ENCODE measurements at regions not wholly inside any gene's neighbourhood (a gene's known extent, or its start where the extent isn't known, plus 50 kb on each side); places are given as distances from the start of the nearest gene placed in this dataset.
"Not testable (repeated sequence)": the region's sequence is repeated elsewhere in the genome, so short reads cannot be mapped to it uniquely, and the experiment has no call there.

DNA sequence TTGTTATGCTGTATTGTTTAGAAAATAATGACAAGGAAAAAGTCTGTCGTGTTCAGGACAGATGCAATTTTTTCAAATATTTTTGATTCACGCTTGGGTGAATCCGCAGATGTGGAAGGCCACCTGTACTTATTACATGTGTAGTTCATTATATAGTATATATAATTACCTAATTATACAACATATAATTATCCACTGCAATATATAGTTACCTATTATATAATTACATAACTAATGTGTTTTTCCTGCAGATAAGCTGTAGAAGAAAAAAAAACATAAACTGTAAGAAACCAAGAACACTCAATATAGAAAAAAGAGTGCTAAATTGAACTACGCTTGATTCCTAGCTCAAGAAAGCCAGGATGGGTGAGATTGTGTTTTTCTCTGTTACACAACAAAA, 93.6 kb upstream of the RANBP3L start:
- ATAC-seq (no peak), DNase-seq (ENCODE audit: low spot score) (no peak)
- Mint-ChIP-seq H3K4me3 (no peak overlapping the region), H3K9me3 (no peaks in the 10 kb centered on the region), H3K27me3 (peaks cover 8 to 28% of the 10 kb centered on the region in 2 donors), H3K4me1 (ENCODE audit: low read depth in 2 of 2) (no peaks in the 10 kb centered on the region), H3K36me3 (no peaks in the 10 kb centered on the region), H3K27ac (no peak overlapping the region)

DNA sequence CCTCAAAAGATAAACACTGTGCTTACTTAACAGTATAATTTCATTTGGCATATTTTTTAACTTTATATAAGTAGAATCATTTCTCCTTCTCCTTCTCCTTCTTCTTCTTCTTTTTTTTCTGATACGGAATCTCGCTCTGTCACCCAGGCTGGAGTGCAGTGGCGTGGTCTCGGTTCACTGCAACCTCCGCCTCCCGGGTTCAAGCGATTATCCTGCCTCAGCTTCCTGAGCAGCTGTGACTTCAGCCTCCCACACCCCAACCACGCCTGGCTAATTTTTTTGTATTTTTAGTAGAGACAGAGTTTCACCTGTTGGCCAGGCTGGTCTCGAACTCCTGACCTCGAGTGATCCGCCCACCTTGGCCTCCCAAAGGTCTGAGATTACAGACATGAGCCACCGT, 94.2 kb upstream of the RANBP3L start:
- peaks cover 4 to 26% of the 10 kb centered on the region in 2 donors for H3K27me3 Mint-ChIP-seq
- not testable (repeated sequence) for H3K36me3 Mint-ChIP-seq; ATAC-seq; DNase-seq (ENCODE audit: low spot score); H3K27ac Mint-ChIP-seq; H3K4me1 Mint-ChIP-seq (ENCODE audit: low read depth in 2 of 2); H3K9me3 Mint-ChIP-seq; H3K4me3 Mint-ChIP-seq

DNA sequence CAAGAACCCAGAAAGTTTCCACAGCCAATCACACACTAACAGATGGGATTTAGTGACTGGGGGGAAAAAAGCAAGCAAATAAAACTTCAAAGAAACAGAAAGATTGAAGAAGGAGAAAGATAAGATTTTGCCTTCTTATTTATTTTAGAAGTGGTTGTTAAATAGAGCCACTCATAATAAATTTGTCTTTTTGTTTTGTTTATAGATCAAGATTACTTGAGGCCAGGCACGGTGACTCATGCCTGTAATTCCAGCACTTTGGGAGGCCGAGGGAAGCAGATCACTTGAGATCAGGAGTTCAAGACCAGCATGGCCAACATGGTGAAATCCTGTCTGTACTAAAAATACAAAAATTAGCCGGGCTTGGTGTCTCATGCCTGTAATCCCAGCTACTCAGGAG, 94.9 kb upstream of the RANBP3L start:
- DNase-seq (ENCODE audit: low spot score) (no peak), ATAC-seq (no peak)
- no peaks in the 10 kb centered on the region for H3K4me1 Mint-ChIP-seq (ENCODE audit: low read depth in 2 of 2)
- H3K27ac Mint-ChIP-seq = no peak overlapping the region
- H3K36me3 Mint-ChIP-seq = no peaks in the 10 kb centered on the region
- no peak overlapping the region for H3K4me3 Mint-ChIP-seq
- no peaks in the 10 kb centered on the region for H3K9me3 Mint-ChIP-seq
- peaks cover 4 to 27% of the 10 kb centered on the region in 2 donors for H3K27me3 Mint-ChIP-seq

DNA sequence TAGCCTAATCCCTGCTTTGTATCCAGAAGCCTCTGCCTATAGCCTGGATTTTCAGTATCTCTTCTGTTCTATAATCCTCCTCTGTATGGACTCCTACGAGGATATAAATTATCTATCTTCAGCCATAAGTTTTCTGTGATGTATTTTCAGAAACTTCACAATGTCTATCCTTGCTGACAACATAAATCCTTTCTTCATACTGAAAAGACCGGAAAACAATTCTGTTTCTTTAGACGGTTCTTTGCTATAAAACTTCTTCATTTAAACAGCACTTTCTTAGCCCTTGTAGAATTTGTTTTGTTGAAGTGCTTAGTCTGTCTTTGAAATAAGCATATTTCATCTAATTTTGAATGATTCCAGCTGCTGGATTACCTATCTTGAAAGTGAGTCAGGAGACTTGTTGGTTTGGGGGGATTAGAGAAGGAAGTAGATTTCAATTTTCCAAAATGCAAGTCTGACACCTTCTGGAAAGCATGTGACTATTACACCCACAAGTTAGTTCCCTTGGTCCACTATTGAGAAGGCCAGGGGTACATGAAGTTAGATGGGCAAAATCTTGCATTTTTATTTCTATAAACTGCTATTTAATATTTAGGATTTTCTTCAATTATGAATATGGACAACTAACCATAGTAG, 96.3 kb upstream of the RANBP3L start:
- Mint-ChIP-seq H3K27me3 (peaks cover 4 to 27% of the 10 kb centered on the region in 2 donors), H3K27ac (no peak overlapping the region), H3K4me1 (ENCODE audit: low read depth in 2 of 2) (no peaks in the 10 kb centered on the region), H3K4me3 (no peak overlapping the region), H3K9me3 (no peaks in the 10 kb centered on the region), H3K36me3 (no peaks in the 10 kb centered on the region)
- ATAC-seq = no peak
- no peak for DNase-seq (ENCODE audit: low spot score)

DNA sequence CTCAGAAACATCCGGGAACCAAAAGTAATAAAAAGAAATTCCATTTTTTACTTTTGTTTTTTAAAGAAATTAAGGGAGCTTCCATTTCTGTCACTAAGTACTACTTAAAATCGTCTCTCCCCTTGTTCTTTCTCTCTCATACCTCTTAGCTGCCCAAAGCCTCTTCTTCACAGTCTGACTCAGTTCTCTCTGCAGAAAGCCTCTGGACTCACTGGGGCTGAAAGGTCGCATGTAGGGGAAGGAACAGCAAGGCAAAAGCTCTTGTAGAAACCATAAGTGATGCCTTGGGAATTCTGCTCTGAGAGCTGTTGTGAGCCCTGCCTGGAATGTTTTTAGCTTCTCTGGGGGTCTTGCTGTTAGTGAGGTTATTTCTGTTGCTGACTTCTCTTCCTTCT, 100.8 kb upstream of the RANBP3L start:
- H3K36me3 Mint-ChIP-seq = no peaks in the 10 kb centered on the region
- no peak for ATAC-seq
- no peak overlapping the region for H3K4me3 Mint-ChIP-seq
- peaks cover 0 to 5% of the 10 kb centered on the region in 2 donors for H3K4me1 Mint-ChIP-seq (ENCODE audit: low read depth in 2 of 2)
- H3K27ac Mint-ChIP-seq = no peak overlapping the region
- H3K27me3 Mint-ChIP-seq = peaks cover 11 to 23% of the 10 kb centered on the region in 2 donors
- no peaks in the 10 kb centered on the region for H3K9me3 Mint-ChIP-seq
- DNase-seq (ENCODE audit: low spot score) = no peak

DNA sequence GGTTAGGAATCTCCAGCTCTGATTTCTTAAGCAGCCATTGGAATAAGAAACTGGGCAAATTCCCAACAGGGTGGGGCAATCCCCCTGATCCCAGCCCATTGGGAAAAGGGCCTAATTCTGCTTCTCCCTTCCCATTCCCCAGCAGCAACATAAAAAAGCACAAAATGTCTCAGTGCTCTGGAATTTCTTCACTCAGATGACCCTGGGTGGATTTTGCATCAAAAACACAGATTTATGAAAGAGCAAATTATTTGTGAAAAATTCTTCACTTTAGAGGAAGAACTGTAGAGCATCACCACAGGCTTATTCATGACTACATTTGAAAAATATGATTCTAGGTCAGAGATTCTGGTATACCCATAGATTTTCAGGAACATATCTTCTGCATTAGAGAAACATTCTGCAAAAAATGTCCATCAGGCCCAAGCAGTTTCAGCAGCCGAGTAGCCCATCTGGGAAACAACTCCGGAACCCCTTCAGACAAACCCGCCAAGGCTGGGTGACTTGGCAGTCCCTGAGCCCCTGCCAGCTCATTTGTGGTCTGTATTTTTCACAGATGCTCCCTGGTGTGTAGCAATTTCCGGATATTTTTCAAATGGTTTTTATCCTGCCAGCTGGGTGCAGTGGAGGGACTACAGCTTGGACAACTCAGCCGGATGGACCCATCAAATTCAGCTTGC, 102.1 kb upstream of the RANBP3L start:
- peak; percentile 53 to 61 for ATAC-seq
- peaks cover 0 to 5% of the 10 kb centered on the region in 2 donors for H3K4me1 Mint-ChIP-seq (ENCODE audit: low read depth in 2 of 2)
- no peaks in the 10 kb centered on the region for H3K9me3 Mint-ChIP-seq
- H3K27ac Mint-ChIP-seq = no peak overlapping the region
- no peaks in the 10 kb centered on the region for H3K36me3 Mint-ChIP-seq
- H3K4me3 Mint-ChIP-seq = no peak overlapping the region
- peaks cover 11 to 28% of the 10 kb centered on the region in 2 donors for H3K27me3 Mint-ChIP-seq
- DNase-seq (ENCODE audit: low spot score) = no peak

DNA sequence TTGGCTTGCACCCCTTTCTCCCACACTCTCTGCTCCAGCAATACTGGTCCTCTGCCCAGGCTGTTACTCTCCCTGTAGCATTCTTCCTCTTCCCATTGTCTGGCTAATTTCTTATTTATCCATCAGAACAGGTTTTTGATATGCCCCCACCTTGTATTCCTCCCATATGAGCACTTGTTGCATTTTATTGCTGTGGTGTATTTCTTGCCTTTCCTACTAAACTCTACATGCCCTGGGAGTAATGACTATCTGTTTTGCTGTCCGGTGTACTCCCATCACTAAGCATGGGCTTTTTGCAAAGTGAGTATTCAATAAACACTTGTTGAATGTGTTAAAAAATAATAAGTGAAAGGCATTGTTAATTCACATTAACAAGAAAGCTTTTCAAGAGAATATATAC, 104.3 kb upstream of the RANBP3L start:
- H3K4me1 Mint-ChIP-seq (ENCODE audit: low read depth in 2 of 2) = peaks cover 0 to 5% of the 10 kb centered on the region in 2 donors
- ATAC-seq = no peak
- H3K27ac Mint-ChIP-seq = no peak overlapping the region
- no peak for DNase-seq (ENCODE audit: low spot score)
- no peaks in the 10 kb centered on the region for H3K36me3 Mint-ChIP-seq
- H3K27me3 Mint-ChIP-seq = peaks cover 11 to 37% of the 10 kb centered on the region in 2 donors
- H3K4me3 Mint-ChIP-seq = no peak overlapping the region
- no peaks in the 10 kb centered on the region for H3K9me3 Mint-ChIP-seq

DNA sequence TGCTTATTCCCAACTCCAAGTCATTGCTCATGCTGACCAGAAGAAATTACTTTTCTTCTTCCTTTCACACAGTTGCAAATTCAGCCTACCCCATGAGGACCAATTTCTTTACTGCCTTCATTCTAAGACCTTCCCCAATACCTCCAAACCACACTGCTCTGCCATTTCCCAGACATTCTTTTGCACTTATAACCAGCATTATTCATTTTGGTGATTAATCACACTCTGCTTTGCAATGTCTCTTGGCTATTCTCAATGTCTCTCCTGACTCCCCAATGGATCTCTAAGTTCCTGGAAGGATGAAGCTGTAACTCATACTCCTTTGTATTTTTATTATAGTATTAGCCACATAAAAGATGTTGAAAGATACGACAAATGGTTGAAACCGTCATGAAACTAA, 105.7 kb upstream of the RANBP3L start:
- DNase-seq (ENCODE audit: low spot score) (no peak), ATAC-seq (no peak)
- Mint-ChIP-seq H3K27ac (no peak overlapping the region), H3K4me3 (no peak overlapping the region), H3K9me3 (no peaks in the 10 kb centered on the region), H3K36me3 (no peaks in the 10 kb centered on the region), H3K4me1 (ENCODE audit: low read depth in 2 of 2) (peaks cover 0 to 5% of the 10 kb centered on the region in 2 donors), H3K27me3 (peaks cover 11 to 33% of the 10 kb centered on the region in 2 donors)

DNA sequence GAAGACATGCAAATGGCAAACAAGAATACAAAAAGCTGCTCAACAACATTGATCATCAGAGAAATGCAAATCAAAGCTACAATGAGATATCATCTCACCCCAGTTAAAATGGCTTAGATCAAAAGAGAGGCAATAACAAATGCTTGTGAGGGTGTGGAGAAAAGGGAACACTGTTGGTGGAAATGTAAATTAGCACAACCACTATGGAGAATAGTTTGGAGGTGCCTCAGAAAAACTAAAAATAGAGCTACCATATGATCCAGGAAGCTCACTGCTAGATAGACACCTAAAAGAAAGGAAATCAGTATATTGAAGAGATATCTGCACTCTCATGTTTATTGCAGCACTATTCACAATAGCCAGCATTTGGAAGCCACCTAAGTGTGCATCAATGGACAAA, 108.0 kb upstream of the RANBP3L start:
- not testable (repeated sequence) for DNase-seq (ENCODE audit: low spot score); H3K9me3 Mint-ChIP-seq; ATAC-seq; H3K36me3 Mint-ChIP-seq; H3K4me3 Mint-ChIP-seq; H3K27ac Mint-ChIP-seq; H3K4me1 Mint-ChIP-seq (ENCODE audit: low read depth in 2 of 2)
- H3K27me3 Mint-ChIP-seq = peaks cover 18 to 38% of the 10 kb centered on the region in 2 donors

DNA sequence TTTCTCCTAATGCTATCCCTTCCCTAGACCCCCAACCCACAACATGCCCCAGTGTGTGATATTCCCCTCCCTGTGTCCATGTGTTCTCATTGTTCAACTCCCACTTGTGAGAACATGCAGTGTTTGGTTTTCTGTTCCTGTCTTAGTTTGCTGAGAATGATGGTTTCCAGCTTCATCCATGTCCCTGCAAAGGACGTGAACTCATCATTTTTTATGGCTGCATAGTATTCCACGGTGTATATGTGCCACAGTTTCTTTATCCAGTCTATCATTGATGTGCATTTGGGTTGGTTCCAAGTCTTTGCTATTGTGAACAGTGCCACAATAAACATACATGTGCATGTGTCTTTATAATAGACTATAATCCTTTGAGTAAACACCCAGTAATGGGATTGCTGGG, 109.0 kb upstream of the RANBP3L start:
- ATAC-seq; H3K4me1 Mint-ChIP-seq (ENCODE audit: low read depth in 2 of 2): not testable (repeated sequence)
- peaks cover 18 to 38% of the 10 kb centered on the region in 2 donors for H3K27me3 Mint-ChIP-seq

DNA sequence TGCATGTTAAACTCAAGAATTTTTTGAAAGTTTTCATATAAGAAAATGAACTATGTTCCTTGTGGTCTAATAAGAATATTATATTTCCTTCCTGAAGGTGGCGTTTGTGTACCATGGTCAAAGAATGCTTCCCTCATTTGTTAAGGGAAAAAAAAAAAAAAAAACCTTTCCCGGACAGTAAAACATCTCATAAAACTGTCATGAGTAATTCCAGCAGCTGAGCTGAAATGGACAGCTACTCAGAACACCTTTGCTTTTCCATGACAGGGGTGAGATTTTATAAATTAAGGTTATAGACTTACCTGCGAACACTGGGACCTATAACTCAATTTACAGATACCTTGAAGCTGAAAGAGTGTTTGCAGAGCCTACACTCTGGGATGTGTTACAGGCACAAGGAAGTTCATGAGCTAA, 113.2 kb upstream of the RANBP3L start:
- Mint-ChIP-seq H3K27ac (no peak overlapping the region), H3K4me3 (no peak overlapping the region), H3K36me3 (no peaks in the 10 kb centered on the region), H3K4me1 (ENCODE audit: low read depth in 2 of 2) (peaks cover 0 to 10% of the 10 kb centered on the region in 2 donors), H3K9me3 (no peaks in the 10 kb centered on the region), H3K27me3 (peaks cover 7 to 9% of the 10 kb centered on the region in 2 donors)
- no peak for ATAC-seq
- DNase-seq (ENCODE audit: low spot score) = no peak

More for the DNA sequence above, 109.0 kb upstream of the RANBP3L start:
- H3K36me3 Mint-ChIP-seq; H3K27ac Mint-ChIP-seq; H3K4me3 Mint-ChIP-seq; DNase-seq (ENCODE audit: low spot score); H3K9me3 Mint-ChIP-seq: not testable (repeated sequence)

DNA sequence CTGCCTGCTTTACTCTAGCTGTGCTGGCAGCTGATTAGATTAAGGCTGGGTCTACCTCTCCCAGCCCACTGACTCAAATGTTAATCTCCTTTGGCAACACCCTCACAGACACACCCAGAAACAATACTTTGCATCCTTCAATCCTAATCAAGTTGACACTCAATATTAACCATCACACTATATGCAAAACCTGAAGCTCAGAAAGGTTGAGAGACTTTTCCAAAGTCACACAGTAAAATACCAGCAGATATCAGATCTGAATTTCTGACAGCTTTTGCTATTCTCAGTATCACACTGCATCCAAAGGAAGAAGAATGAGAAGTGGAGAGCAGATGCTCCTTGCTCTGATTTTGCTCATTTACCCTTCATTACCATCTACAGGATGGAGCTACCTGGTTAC, 114.9 kb upstream of the RANBP3L start:
- H3K27ac Mint-ChIP-seq = no peak overlapping the region
- H3K9me3 Mint-ChIP-seq = no peaks in the 10 kb centered on the region
- no peaks in the 10 kb centered on the region for H3K36me3 Mint-ChIP-seq
- peaks cover 6 to 9% of the 10 kb centered on the region in 2 donors for H3K27me3 Mint-ChIP-seq
- H3K4me1 Mint-ChIP-seq (ENCODE audit: low read depth in 2 of 2) = peaks cover 0 to 15% of the 10 kb centered on the region in 2 donors
- no peak overlapping the region for H3K4me3 Mint-ChIP-seq
- DNase-seq (ENCODE audit: low spot score) (no peak), ATAC-seq (no peak)

DNA sequence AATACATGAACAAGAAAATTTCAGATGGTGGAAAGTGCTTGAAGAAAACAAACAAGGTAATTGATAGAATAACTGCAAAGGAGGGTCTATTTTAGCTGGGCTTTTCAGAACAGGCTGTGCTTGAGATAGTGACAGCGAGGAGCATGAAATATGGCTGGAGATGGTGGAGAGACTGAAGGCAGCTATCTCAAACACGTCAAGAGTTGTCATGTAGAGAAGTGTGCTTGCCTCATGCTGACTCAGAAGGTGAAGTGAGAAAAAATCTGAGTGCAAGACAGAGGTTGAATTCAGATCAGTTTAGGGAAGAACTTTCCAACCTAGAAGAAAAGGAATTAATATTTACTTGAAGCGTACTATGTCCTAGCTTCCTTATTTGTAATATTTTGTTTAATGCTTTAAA, 115.5 kb upstream of the RANBP3L start:
- ATAC-seq = no peak
- H3K36me3 Mint-ChIP-seq = no peaks in the 10 kb centered on the region

DNA sequence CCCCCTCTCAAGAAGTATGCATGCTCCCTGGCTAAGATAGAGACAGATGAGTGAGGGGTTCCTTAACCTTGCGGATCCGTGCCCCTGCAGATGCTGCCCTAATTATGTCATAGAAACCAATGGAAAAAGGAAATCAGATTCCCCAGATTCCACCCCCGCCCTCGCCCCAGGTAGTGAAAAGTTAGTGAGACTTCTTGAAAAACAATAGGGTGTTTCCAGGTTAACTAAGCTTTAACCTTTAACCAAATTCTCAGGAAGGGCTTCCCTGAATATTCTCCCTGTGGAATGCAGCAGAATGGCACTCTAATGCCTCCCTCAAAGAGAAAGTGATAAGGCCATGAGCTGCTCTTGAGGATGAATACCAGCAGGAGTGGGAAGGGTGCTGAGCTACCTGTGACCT, 116.0 kb upstream of the RANBP3L start:
- ATAC-seq = no peak
- Mint-ChIP-seq H3K27ac (no peak overlapping the region), H3K9me3 (no peaks in the 10 kb centered on the region), H3K27me3 (peaks cover 6 to 8% of the 10 kb centered on the region in 2 donors), H3K36me3 (no peaks in the 10 kb centered on the region), H3K4me1 (ENCODE audit: low read depth in 2 of 2) (peaks cover 0 to 15% of the 10 kb centered on the region in 2 donors), H3K4me3 (no peak overlapping the region)
- no peak for DNase-seq (ENCODE audit: low spot score)

More for the DNA sequence above, 115.5 kb upstream of the RANBP3L start:
- Mint-ChIP-seq H3K27ac (no peak overlapping the region), H3K4me1 (ENCODE audit: low read depth in 2 of 2) (peaks cover 0 to 15% of the 10 kb centered on the region in 2 donors), H3K27me3 (peaks cover 6 to 9% of the 10 kb centered on the region in 2 donors), H3K4me3 (no peak overlapping the region), H3K9me3 (no peaks in the 10 kb centered on the region)
- DNase-seq (ENCODE audit: low spot score) = no peak

All from natural killer cell treated with Interleukin-12 subunit alpha and Interleukin-12 subunit beta and Interleukin-15 and Interleukin-18, amount 100 ng/mL, for 72 hours (primary cell).